ENCODE measurements at regions not wholly inside any gene's neighbourhood (a gene's known extent, or its start where the extent isn't known, plus 50 kb on each side); places are given as distances from the start of the nearest gene placed in this dataset.

DNA sequence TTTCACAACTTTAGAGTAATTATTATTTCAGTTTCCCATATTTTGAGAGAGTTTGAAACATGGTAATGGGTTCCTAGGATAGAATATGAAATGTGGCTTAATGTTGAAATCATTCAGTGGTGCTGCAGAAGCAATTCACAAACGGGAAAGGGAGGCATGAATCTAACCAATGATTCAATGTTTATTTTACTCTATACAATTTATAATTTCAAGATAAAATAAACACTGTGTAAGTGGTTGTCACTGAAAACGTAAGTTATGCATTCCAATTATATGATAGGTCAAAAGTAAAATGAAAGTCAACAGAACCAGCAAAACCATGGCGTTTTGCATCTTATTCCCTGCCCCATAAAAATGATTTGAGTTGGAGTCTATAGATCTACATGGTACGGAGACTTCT is 1207.1 kb upstream of the CDH18 start:
- no peak overlapping the region for H3K4me3 ChIP-seq (ENCODE audit: low read depth, low read length)
- POLR2A ChIA-PET, result no interaction called here
- DNase-seq (ENCODE audit: low read depth, low spot score), result no peak
- CTCF ChIA-PET, result no interaction called here
- TF ChIP-seq, protein P1, sequence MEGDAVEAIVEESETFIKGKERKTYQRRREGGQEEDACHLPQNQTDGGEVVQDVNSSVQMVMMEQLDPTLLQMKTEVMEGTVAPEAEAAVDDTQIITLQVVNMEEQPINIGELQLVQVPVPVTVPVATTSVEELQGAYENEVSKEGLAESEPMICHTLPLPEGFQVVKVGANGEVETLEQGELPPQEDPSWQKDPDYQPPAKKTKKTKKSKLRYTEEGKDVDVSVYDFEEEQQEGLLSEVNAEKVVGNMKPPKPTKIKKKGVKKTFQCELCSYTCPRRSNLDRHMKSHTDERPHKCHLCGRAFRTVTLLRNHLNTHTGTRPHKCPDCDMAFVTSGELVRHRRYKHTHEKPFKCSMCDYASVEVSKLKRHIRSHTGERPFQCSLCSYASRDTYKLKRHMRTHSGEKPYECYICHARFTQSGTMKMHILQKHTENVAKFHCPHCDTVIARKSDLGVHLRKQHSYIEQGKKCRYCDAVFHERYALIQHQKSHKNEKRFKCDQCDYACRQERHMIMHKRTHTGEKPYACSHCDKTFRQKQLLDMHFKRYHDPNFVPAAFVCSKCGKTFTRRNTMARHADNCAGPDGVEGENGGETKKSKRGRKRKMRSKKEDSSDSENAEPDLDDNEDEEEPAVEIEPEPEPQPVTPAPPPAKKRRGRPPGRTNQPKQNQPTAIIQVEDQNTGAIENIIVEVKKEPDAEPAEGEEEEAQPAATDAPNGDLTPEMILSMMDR (IDR thresholded peaks at IDR 0.05; ENCODE audit: insufficient read depth, low read length, missing control alignments), result no peak

DNA sequence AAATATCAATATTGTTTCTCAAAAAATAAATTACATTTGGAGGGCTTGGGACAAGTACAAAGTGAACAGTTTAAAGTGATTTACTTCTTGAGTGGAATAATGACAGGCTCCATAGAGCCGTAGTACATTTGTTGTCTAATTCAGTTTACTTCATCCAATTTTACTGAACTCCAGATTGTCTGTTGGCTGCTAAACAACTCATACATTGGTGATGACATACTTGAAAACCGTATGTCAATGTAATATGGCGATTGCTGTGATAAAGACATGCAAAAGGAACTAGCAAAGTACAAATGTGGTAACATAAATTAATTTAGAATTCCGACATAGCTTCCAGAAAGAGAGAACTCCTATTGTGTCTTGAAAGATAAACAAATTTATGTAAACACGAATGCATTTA is 1197.5 kb upstream of the CDH18 start:
- DNase-seq (ENCODE audit: low read depth, low spot score), result no peak
- TF ChIP-seq, protein P1 (IDR thresholded peaks at IDR 0.05; ENCODE audit: insufficient read depth, low read length, missing control alignments), result no peak
- POLR2A ChIA-PET, result no interaction called here
- H3K4me3 ChIP-seq (ENCODE audit: low read depth, low read length), result no peak overlapping the region
- CTCF ChIA-PET, result no interaction called here

DNA sequence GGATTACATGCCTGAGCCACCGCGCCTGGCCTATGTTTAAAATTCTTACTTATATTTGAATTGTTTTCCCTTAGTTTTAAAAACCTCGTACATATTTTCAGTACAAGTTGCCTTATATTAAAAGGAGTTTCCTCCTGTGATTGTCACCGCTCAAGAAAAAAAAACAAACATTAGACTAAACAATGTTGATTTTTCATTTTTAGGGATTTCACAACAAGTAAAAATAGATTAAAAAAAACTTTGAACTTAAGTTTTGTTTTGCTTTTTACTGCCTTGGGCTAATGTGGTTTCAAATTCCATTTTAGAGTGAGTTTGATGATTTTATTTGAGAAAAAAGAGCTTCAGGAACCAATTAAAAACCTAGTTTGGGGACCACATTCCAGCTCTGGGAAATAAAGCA is 1196.6 kb upstream of the CDH18 start:
- ChIA-PET CTCF (no interaction called here), POLR2A (no interaction called here)
- no peak overlapping the region for H3K4me3 ChIP-seq (ENCODE audit: low read depth, low read length)
- TF ChIP-seq, protein P1 (IDR thresholded peaks at IDR 0.05; ENCODE audit: insufficient read depth, low read length, missing control alignments), result no peak
- DNase-seq (ENCODE audit: low read depth, low spot score), result no peak

DNA sequence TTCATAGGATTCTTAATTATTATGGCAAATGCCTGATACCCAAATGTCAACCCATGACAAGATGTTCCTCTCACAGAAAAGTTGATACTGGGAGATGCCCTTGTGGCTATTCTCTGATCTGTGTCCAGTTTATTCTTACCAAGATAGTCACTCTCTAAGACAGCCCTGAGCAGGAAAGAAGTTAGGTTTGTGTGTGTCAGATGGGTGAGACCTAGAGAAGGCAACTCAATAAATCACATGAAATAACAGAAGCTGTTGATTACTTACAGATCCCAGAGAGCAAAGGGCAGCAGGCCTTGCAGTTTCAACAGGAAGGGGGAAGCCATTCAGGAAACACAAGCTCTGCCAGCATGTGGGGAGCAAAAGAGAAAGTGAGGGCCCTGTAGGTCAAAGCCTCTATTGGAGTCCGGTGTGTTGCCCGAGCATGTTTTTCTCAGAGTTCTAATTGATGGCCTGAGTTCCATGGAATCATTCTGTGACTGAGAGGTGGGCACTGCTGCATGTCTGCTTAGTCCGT is 1193.7 kb upstream of the CDH18 start:
- ChIA-PET CTCF (no interaction called here), POLR2A (no interaction called here)
- TF ChIP-seq, protein P1 (IDR thresholded peaks at IDR 0.05; ENCODE audit: insufficient read depth, low read length, missing control alignments), result no peak
- H3K4me3 ChIP-seq (ENCODE audit: low read depth, low read length), result no peak overlapping the region
- DNase-seq (ENCODE audit: low read depth, low spot score), result no peak

DNA sequence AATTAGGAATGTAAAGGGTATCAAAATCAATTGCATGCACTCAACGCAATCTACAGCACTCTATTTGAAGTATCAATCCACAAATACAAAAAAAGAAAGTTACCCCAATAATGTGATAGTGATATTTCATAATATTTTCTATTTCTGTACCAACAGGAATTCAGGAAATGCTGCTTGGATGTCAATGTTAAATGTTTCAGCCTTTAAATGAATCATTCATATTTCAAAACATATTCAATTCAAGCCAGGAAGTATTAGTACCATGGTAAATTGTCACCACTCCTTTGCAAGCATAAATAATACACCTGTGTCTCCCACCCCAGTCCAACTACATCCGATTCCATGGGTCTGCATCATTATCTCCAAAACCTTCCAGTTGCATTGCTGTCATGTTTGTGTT is 1185.5 kb upstream of the CDH18 start:
- TF ChIP-seq, protein P1 (IDR thresholded peaks at IDR 0.05; ENCODE audit: insufficient read depth, low read length, missing control alignments), result no peak
- CTCF ChIA-PET, result no interaction called here
- no peak for DNase-seq (ENCODE audit: low read depth, low spot score)
- H3K4me3 ChIP-seq (ENCODE audit: low read depth, low read length), result no peak overlapping the region
- POLR2A ChIA-PET, result no interaction called here

DNA sequence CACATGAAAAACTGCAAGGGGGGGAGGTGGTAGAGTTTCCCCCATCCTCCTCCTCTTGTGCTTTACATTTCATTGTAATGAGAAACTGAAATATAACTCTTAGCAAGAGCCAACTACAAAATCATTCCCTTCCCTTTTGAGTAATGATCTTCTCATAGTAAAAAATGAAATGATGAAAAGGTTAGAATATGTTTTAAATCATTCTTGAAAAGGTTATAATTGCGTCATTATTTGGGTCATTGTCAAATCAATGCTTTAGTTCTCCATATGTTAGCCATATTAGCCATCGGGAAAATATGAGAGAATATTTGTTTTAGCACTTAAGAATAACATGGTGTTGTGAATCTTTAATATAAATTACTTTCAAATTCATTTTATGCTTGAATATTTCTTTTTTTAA is 1185.0 kb upstream of the CDH18 start:
- ChIA-PET POLR2A (no interaction called here), CTCF (no interaction called here)
- H3K4me3 ChIP-seq (ENCODE audit: low read depth, low read length), result no peak overlapping the region
- TF ChIP-seq, protein P1 (IDR thresholded peaks at IDR 0.05; ENCODE audit: insufficient read depth, low read length, missing control alignments), result no peak
- no peak for DNase-seq (ENCODE audit: low read depth, low spot score)

Data from AG04449 (cell line).